HG02885 (cell line): ENCODE measurements at regions not wholly inside any gene's neighbourhood (a gene's known extent, or its start where the extent isn't known, plus 50 kb on each side); places are given as distances from the start of the nearest gene placed in this dataset.
A peak's percentile ranks its signal among the peaks of the same experiment; 100 is the strongest.

ENCODE experiments used
- ATAC-seq: cut with Tn5 transposase; IDR thresholded peaks from one replicate; pipeline ENCODE4 v1.9.1; 2021; ENCODE audit warnings: mild to moderate bottlenecking; ENCODE audit not compliant: unreplicated experiment, poor library complexity

DNA sequence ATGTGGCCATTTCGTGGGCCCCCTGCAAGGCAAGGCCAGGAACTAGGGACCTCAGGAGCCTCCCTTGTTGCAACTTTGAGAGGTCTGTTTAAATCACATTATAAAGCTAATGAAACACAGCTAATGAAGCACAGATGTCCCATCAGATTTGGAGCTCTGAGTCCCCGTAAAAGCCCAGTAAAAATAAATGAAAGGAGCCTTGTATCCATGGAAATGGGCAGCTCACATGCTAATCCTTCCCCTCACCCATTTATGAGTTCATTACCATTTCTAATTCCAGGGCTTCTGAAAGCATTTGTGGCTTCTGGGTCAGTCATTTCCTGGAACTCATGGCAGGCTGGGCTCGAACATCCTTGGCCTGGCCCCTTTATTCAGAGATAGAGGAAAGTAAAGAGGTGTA, 274.8 kb downstream of the SS18 start:
- ATAC-seq = no peak

DNA sequence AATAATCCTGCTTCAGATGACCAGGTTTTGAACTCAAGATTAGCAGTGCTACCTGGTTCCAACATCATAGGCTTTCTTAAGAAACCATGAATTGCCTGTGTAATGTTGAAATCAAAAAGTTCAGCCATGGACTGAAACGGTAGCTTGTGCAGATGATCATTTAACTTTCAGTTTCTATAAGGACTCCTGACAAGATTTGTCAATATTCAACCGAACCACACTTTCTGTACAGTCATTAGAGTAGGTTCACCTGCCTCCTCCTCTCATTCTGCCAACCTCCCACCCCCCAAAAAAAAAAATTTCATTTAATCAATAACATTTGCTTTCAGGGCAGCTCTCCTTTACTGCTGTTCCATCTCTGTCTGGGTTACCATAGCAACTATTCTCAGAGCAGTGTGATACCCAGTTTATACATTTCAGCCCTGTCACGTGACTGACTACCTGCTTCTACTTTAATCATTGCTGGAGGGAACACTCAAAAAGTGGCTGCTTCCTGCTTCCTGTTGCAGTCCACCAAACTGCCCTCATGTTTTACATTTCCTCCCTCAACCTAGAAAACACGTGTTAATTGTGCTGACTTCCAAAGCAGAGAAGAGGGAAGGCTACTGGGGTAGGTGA, 275.5 kb downstream of the SS18 start:
- peak; percentile 80 for ATAC-seq

DNA sequence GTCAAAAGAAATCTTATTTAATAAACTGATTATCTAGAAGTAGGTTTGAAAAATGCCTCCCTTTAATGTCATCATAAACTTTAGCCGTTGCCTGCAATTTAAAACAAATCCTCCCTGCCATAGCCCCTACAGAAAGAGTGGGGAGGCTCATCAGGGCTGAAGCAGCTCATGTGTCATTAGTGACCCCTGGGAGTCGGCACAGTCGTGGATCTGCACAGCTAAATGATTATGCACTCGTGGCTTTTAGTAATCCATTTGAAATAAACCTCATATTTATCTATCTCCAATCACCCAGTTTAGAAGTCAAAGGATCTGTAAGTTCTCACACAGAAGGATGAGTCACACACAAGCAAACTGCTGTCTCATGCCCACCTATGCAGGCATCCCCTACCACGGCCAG, 277.3 kb downstream of the SS18 start:
- no peak for ATAC-seq

DNA sequence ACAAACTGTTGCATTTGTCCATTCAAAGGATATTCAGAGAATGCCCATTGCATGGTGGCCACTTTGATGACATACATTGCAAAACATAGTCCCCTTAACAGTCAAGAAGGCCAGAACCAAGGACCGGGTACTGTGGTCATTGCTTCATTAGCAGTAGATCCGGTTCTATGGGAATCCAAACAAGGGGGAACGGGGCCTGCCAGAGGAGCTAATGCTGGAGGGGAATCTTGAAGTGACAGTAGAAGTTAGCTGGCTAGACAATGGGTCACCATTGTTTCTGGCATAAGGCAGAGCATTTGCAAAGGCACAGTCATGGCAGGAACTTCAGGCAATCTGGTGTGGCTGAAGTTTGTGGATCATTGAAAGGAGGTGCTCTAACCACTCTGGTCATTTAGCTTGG, 279.7 kb downstream of the SS18 start:
- no peak for ATAC-seq

DNA sequence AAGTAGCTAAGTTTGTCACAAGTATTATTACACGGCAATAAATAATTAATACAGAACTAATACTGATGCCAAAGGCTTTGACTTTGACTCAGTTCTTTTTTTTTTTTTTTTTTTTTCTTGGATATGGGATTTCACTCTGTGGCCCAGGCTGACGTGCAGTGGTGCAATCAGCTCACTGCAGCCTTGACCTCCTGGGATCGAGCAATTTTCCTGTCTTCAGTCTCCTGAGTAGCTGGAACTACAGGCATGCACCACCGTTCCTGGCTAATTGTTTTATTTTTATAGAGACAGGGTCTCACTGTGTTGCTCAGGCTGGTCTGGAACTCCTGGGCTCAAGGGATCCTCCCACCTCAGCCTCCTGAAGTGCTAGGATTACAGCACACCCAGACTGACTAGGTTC, 284.5 kb downstream of the SS18 start:
- no peak for ATAC-seq

DNA sequence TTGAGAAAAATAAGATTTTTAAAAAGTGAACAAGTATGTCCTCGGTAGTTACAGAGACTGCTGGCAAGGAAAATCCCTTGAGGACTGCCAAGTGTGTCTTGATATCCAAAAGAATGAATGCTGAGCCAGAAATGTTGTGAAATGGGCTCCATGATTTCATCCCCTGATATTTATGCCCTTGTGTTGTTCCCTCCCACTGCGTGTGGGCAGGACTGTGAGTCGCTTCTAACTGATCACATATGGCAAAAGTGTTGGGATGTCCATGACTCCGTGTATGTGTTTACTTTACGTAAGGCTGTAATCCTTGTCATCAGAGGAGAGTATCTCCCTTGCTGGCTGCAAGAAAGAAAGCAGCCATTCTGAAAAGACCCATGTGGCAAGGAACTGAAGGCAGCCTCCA, 285.1 kb downstream of the SS18 start:
- ATAC-seq = no peak

DNA sequence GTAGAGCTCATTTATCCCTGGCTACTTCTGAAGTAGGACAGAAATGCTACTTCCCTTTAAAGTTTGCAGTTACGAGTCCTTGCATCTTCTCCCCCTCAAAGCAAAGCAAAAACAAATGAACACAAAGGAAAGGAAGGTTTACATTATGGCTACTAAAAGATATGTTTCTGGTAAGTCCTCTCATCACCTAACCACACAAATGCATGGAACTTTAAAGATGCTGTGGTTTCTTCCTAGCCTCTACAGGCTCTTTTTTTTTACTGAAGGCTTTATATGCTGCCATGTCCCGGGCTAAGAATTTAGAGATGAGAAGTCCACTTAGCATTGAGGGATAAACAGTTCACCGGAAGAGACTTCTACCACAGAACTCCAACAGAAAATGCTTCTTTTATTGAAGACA, 291.2 kb downstream of the SS18 start:
- no peak for ATAC-seq

DNA sequence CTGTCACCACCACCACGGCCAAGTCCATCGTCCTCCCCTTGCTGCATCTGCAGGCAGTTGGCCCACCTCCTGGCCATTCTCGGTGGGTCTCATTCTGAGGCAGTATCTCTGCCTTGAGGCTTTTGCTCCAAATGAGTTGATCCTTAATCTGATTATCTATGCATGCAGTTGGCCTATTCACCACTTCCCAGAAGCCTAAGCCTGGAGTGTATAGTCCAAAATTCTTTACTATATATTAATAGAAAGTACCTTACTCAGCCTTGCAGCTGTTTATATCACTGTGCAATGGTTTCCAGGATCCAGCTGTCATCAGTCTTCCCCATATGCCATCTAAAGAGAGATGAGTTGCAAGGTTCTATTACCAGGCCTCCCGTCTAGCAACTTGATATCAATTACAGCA, 292.4 kb downstream of the SS18 start:
- ATAC-seq = no peak

DNA sequence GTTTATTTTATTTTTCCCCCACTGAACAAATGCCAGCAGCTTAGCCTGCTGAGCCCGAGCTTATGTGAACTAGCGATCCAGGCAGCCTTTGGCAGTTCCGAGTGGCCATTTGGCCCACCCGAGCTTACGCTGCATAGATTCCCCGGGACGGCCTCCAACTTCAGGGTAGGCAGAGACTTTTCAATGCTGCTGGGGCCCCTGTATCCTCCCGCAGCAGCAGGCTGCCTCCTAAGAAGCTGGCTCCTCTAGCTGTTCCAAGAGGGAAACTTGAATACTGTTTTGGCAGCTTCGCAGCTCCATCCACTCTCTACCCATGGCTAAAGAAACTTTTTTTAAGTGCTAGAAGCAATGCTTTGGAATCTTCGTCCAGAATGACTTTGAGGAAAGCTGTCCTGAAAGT, 295.2 kb downstream of the SS18 start:
- no peak for ATAC-seq

DNA sequence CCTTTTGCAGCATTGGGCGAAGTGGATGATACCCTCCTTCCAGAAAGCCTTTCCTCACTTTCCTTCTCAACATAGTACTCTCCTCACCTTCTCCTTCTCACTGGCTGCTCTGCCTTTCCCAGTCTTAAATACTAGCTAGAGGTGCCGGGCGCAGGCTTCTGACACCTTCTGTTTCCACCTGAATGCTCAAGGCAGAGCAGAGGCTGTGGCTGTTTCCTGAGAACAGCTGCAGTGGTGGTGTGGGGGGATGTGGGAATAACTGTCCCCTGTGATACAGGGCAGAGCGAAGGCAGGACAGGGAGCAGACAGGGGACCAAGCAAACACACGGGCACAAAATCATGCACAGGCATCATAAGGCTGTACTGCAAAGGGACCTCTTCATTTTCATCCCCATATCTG, 303.1 kb downstream of the SS18 start:
- no peak for ATAC-seq

DNA sequence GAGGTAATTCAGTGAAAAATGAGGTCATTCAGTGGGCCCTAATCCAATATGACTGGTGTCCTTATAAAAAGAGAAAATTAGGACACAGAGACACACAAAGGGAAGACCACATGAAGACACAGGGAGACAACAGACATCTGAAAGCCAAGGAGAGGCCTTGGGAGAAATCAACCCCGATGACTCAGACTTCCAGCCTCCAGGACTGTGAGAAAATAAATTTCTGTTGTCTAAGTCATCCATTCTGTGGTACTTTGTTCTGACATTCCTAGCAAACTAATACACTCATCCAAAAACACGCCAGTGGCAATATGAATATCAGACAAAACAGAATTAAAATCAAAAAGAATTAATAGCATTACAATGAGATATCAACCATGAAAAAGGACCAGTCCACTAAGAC, 303.7 kb downstream of the SS18 start:
- ATAC-seq = no peak

DNA sequence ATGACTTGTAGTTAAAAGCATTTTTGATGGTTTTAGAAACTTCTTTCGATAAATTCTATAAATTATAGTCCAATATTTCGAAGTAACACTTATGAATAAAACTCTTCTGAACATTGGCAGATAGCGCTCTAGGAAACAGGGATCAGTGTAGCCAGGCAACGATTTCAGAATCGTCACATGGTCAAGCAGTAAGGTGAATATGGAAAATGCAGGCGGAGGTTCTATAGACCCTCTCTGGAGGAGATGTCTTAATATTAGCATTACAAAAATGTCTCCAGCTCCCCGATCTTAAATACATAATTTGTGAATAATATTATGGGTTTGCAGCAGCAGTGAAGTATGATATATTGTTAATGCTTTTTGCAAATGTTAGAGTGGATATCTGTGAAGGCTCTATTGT, 310.3 kb downstream of the SS18 start:
- ATAC-seq = no peak

DNA sequence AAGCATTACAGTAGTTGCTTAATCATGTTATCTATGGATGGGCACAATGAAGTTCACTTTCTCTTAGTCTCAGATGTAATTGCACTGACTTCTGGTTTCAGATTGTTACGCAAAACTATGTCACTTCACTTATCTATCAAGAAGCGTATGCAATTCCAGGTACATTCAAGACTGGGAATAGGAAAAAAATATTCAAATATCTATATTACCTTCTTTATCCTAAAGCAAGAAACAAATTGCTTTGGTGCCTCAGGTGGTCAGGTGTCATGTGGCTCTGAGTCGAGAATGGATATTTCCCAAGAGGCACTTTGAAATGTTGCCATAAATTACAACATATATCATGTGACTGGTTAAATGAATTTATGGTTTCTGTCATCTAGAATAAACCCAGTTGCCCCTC, 318.6 kb downstream of the SS18 start:
- ATAC-seq = no peak

DNA sequence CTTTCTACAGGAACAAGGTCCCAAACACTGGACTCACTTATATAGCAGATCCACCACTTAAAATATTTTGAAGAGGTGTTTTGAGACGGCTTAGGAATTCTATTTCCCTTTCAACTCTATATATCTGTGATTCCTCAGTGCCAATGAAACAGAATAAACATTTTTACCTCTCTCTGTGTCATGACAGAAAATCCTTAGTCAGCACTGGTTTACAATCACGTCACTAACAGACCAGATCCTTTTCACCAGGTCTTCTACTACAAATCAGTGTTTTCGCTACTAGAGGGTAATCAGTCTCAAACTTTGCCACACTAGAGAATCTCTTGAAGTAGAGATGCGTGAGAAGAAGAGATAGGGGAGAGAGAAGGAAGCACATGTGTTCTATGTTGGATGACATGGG, 325.6 kb downstream of the SS18 start:
- ATAC-seq = no peak

DNA sequence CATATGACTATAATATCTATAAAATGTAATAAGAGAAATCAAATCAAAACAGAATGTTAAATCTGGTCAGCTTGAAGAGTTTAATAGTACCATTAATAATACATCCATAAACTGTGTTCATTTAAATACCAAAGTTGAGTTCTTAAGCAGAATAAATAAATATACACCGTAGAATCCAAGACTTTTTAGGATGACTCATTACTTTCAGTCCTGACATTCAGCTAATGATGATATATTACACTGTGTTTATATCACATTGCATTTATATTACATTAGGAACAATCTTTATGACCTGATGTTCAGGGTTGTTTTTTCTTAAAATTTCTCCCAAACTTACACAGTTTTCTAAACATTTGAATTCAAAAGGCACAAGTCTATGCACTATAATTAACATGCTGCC, 331.3 kb downstream of the SS18 start:
- no peak for ATAC-seq

DNA sequence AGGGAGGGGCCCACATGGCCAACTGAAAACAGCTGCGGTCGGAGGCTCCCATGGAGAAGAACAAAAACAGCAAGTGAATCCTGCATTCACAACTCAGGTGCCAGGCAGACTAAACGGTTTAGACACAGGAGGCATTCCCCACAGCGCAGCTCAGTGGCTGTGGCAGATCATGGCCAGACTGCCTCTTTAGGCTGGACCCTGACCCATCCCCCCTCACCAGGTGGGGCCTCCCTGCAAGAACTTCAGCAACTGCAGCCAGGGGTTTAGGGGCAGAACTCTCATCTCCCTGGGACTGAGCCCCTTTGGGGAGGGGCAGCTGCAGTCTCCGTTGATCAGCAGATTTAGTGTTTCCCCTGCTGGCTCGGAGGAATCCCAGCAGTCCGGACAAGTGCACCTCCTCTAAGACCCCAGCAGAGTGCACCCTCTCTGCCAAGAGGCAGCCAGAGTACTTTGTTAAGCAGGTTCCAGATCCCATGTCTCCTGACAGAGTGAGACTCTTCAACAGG, 346.7 kb downstream of the SS18 start:
- no peak for ATAC-seq

DNA sequence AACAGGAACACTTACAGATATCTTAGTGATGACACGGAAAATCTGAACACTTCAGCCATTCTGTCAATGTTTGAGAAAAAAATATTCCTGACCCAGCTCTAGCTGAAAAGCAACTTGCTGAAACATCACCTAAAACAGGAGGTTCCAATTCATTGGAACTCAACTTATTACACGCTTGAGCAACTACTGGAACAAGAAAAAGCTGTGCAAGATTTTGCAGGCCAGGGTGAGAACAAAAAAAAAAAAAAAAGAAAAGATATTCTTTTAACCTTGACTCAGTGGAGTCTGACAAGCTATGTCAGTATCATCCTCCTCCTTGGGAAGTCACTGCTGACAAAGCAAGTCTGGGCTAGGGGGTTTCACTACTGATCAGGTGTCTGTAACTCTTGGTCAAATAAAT, 351.0 kb downstream of the SS18 start:
- no peak for ATAC-seq

DNA sequence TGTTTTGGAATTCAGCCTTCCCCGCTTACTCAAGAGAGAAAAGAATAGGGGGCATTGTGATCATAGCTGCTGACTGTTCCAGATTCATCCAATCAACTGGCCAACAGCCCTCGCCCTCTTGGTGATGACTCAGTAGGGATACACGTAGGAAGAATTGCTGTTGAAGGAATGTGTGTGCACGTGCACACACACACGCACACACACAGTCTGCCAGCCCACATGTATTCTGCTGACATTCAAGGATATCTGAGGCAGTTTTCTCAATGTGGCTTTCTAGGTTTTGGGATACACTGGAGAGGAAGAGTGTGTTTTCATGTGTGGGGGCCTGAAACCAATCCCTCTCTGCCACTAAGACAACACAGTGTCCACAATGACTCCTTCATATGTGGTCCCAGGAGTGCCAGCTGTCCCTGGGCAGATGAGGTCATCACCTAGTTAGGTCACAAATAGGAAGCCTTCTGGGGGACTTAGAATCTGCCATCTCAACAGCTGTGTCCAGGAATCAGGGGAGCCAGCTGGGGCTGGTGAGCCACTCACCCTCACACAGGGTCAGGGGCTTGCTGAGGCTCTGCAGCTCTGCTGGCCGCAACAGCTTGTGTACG, 352.6 kb downstream of the SS18 start:
- no peak for ATAC-seq

DNA sequence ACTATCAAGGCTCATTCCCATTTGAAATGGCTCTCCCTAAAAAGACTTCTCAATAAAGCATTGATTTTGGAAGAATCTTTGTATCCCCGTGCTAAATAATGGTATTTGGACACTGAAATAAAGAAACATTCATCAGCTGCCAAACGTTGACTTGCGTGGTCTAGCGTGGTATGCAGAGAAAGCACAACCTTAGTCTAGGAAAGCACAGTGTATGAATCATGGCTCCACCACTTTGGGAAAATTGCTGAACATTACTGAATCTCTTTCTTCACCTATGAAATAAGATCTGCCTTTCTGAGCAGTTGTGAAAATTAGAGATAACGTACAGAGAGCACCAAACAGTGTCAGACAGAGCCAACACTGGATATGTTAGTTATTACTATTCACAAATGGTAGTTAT, 353.9 kb downstream of the SS18 start:
- no peak for ATAC-seq

DNA sequence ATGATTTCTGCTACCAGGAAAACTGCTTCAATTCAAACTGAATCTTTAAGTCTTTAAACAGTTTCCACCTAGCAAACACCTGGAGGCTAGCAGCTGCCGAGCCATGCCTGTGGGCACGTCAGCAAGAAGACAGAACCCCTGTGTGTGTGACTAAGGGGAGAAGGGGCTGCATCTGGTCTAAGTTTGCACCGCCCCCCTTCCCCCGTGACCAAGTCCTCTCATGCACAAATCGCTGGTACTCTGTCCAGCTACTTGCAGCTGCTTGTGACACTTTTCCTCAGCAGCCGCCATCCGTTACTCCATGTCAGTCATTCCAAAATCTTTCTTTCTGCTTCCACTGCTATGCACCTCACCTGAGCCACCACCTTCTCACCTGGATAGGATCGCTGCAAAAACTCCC, 355.0 kb downstream of the SS18 start:
- ATAC-seq = no peak

DNA sequence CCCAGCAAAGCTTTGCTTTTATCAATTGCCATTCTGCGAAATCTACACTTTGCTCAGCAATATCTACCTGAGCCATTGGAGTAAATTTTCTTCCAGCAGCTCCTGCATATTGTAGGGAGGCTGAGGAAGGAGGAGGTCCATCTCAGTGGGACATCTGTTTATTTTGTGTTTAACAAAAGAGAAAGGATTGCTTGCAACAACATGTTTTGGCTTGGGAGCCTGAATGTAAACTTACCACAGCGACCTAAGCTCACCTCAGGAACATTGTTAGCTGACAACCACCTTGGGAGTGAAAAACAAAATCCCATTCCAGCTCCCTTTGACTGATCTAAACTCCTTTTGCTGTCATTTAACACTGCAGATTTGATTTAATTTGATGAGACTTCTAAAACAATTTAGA, 356.1 kb downstream of the SS18 start:
- no peak for ATAC-seq

DNA sequence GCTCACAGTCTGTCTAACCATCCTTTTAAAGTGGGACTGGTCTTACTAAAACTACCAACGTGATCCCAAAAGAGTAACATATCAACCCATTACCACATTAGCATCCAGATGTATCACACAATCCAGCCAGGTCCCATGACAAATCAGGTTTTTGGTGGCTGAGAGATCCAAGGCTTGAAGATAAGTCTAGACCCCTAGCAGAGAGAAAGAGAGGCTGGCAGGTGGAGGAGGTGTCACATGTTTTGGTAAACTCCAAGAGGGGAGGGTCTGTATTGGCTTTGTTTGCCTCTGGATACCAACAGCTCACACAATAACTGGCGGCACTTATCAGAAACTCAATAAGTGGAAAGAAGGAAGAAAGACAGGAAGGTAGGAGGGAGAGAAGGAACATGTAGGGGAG, 357.6 kb downstream of the SS18 start:
- ATAC-seq = no peak

DNA sequence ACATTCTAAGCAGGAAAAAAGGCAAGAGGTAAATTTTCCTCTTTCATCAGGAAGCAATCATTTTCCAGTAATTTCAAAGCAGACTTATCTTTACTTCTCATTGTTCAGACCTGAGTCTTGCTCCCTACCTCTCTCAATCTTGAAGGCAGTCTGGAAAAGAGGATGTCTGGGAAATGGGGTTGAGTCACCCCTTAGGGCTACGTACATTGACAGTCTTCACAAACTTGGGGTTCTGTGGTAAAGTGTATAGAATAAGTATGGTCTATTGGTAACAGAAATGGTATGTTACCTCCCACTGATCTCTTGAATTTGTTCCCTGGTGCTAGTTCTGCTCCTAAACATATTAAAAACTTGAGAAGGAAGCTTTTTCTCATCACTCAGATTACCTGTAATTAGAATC, 361.3 kb downstream of the SS18 start:
- no peak for ATAC-seq
